ENCODE measurements at regions not wholly inside any gene's neighbourhood (a gene's known extent, or its start where the extent isn't known, plus 50 kb on each side); places are given as distances from the start of the nearest gene placed in this dataset.
"Not testable (repeated sequence)": the region's sequence is repeated elsewhere in the genome, so short reads cannot be mapped to it uniquely, and the experiment has no call there.

DNA sequence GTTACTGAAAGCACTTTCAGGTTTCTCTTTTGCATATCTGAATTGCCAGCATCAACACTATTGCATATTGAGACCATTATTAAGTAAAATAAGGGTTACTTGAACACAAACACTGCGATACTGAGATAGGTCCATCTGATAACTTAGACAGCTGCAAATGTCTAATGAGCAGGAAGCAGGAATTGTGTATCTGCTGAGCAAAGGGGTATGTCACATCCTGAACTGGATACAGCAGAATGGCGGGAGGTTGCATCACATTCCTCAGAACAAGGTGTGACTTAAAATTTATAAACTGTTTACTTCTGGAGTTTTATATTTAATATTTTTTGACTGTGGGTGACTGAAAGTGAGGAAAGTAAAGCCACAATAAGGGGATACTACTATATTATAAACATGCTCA lies 142.4 kb downstream of the POTEH start:
- DNase-seq (ENCODE audit: low read depth in 2 of 2) = peak in 1 of 2 donors; percentile 4

DNA sequence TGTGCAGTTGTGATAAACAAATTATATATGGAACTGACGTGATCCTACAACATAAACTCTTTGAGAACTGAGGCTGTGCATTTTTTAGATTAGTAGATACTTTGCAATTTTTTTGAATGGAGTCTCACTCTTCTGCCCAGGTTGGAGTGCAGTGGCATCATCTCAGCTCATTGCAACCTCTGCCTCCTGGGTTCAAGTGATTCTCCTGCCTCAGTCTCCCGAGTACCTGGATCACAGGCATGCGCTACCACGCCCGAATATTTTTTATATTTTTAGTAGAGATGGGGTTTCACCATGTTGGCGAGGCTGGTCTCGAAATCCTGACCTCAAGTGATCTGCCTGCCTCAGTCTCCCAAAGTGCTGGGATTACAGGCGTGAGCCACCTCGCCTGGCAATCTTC lies 145.9 kb downstream of the POTEH start:
- not testable (repeated sequence) for DNase-seq (ENCODE audit: low read depth in 2 of 2)

GRCh38 chr22:15849772-15850171 lies 159.9 kb downstream of the POTEH start:
- not testable (repeated sequence) for DNase-seq (ENCODE audit: low read depth in 2 of 2)

DNA sequence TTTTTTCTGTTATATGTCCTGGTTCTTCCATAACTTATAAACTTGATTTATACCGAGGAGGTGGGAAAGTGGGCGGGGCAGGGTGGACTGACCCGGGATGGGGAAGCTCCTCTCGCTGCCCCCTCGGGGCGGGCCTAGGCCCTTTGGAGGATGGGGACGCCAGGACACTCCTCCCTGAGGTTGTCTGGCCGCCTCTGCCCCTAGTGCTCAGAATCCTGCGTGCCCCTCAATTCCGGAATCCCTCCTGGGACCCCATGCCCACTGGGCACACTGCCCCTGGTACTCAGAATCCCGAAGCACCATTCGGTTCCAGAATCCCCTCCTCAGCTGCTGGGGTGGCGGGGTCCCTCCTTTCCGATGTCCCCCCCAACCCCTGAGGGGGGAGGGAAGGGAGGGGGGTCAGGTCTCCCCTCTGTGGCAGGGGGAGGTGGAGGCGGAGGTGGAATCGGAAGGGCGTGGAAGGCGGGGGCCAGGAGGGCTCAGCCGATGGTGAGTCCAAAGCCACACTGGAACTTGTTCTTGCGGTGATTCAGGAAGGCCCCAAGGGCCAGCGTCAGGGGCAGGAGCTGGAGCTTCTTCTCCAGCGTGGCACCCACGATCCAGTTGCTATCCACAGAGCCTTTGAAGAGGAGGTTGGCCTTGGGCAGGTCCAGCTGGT lies 164.0 kb downstream of the POTEH start:
- DNase-seq (ENCODE audit: low read depth in 2 of 2) = not testable (repeated sequence)

DNA sequence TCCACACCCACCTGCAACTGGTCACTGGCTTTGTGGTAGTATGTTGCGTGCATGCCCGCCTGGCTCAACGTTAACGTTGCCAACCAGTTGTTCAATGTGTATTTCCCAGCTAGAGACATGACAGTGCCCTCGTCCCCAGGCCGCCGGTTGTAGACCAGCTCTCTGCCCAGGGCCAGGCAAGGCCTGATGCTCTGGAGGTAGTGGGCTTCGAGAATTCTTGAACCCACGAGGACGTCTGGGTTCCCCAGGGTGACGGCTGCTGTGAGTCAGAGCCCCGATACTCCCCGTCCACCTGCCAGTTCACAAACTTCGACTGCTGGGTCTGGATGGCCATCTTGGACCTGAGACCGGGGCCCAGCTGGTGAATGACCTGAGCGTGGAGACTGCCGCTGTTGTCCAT lies 164.6 kb downstream of the POTEH start:
- DNase-seq (ENCODE audit: low read depth in 2 of 2) = not testable (repeated sequence)

DNA sequence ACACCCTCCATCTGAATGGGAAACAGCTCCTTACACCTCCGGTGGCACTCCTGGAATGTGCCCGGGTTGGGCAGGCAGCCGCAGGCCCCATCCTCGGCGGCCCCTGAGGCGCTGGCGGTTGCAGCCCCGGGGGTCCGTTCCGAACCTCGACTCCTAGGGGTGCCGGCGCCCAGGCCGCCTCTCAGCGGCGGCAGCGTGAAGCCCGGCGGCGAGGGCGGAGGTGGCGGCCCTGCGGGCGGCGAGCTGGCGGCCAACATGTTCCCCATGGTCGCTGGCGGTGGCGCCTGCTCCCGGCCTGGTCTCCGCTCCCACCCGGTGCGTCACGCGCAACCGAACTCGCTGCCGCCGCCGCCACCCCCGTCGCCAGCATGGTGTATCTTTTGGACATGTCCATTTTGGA lies 165.2 kb downstream of the POTEH start:
- not testable (repeated sequence) for DNase-seq (ENCODE audit: low read depth in 2 of 2)

GRCh38 chr22:15880926-15881325 lies 191.1 kb downstream of the POTEH start:
- DNase-seq (ENCODE audit: low read depth in 2 of 2) = not testable (repeated sequence)

GRCh38 chr22:15904326-15904725 lies 214.5 kb downstream of the POTEH start:
- not testable (repeated sequence) for DNase-seq (ENCODE audit: low read depth in 2 of 2)

GRCh38 chr22:15911704-15912103 lies 221.9 kb downstream of the POTEH start:
- DNase-seq (ENCODE audit: low read depth in 2 of 2) = not testable (repeated sequence)

DNA sequence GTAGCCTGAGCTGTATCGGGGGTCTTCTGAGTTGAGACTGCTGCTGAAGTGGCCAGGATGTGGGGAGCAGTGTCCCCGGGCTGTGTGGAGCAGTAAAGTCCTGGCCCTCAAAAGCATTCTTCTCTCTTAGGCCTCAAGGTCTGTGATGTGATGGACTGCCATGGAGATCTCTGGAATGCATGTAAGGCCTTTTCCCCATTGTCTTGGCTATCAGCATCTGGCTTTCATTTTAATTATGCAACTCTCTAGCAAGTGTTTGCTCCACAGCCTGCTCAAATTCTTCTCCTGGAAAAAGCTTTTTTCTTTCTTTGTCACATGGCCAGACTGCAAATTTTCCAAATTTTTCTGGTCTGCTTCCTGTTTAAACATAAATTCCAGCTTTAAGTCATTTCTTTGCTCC lies 229.3 kb downstream of the POTEH start:
- DNase-seq (ENCODE audit: low read depth in 2 of 2) = not testable (repeated sequence)

DNA sequence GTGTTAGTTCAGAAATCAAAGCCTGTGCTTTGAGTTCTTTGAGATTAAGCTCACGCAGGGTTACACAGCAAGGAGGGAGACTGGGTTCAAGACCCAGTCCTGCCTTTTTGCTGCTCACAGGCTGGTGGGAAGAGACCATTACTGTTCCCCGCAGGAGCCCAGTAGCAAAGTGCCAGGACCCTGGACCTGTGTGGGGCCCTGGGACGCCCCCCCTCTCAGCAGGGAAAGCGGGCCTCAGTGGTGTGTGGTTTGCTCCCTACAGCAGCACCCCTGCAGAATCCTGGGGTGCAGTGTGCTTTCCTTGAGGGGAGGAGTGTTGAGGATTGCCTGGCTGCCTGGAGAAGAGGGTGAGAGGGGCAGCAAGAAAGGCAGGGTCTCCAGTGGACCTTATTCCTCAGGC lies 231.1 kb downstream of the POTEH start:
- DNase-seq (ENCODE audit: low read depth in 2 of 2) = not testable (repeated sequence)

DNA sequence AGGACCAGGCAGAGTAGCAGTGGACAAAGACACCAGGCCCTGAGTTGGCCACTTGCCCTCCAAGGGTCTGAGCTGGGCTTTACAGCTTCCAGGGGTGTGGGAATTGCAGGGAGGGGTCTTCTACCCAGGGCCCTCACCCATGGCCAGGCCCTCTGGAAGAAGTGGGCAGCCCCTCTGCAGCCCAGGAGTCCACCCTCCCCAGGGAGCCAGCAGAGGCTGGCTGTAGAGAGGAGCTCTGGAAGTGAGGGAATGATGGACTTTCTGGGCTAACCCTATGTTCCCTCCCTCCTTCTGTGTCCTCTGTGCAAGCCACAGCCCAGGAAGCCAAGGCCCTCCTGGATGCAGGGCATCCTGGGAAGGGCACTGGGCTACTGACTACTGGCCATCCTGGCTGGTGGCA lies 232.3 kb downstream of the POTEH start:
- not testable (repeated sequence) for DNase-seq (ENCODE audit: low read depth in 2 of 2)

DNA sequence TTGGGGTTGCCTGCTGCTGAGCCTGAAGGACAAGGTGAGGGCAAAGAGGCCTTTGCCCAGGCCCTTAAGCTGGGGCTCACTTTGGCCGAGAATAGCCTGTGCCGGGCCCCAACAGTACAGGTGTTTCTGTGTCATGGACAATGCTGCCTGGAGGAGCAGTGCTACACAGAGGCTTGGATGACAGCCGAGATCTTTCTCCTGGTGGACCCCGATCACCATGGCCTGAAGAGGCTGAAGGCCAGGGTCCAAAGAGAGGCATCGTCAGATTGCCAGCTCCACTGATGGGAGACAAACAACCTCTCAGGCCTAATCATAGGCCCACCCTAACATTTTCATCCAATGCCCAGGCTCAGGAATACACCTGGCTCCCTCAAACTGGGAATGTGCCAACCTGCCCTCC lies 232.8 kb downstream of the POTEH start:
- not testable (repeated sequence) for DNase-seq (ENCODE audit: low read depth in 2 of 2)

- not testable (repeated sequence) for DNase-seq (ENCODE audit: low read depth in 2 of 2)
These were observed 235.0 kb downstream of the POTEH start for GRCh38 chr22:15924820-15925219.

DNA sequence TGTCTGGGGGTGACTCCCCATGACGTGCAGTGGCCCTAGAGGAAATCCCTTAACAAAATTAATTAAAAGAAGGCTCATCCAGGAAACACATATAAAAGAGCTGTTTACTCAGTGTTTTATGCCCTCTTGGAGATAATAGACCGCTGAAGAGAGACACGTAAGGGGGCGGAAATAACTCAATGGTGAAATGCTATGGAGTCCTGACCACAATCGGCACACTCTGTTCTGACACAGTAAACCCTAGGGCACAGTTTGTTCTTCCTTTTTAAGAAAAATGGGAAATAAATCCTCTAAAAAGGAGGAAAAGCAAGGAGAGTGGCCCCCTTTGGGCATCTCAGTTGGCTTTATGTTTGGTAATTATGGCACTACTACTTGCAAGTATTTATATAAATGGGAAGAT lies 237.3 kb downstream of the POTEH start:
- DNase-seq (ENCODE audit: low read depth in 2 of 2) = not testable (repeated sequence)
